SU-DHL-6 (cell line): ENCODE measurements at regions not wholly inside any gene's neighbourhood (a gene's known extent, or its start where the extent isn't known, plus 50 kb on each side); places are given as distances from the start of the nearest gene placed in this dataset.

Experiments
- H2AFZ ChIP-seq: fragments of 200-600 bp; sonication (generic); 2 replicates; pipeline ENCODE4 v1.6.1; 2014; ENCODE audit warnings: low read depth, mild to moderate bottlenecking, moderate library complexity, mixed read lengths, antibody characterized with exemption, low read length; ENCODE audit not compliant: severe bottlenecking
- H3F3A ChIP-seq: fragments of 200-600 bp; shearing (Covaris generic); 2 replicates; pipeline ENCODE4 v1.6.0; 2016; ENCODE audit warnings: antibody characterized with exemption, mild to moderate bottlenecking; ENCODE audit not compliant: insufficient read depth
- H3K27ac ChIP-seq: fragments of 200-600 bp; sonication (generic); 2 replicates; pipeline ENCODE4 v1.5.1; 2016; ENCODE audit warnings: low read depth, mild to moderate bottlenecking, low read length, moderate library complexity, mixed read lengths
- H3K27me3 ChIP-seq: fragments of 200-600 bp; sonication (generic), shearing (Covaris generic); 2 replicates; pipeline ENCODE4 v1.6.0; 2014; ENCODE audit warnings: mild to moderate bottlenecking, low read length
- H3K36me3 ChIP-seq: fragments of 200-600 bp; sonication (generic); 2 replicates; pipeline ENCODE4 v1.6.1; 2014; ENCODE audit warnings: mild to moderate bottlenecking, low read length, mixed read lengths
- H3K4me2 ChIP-seq: fragments of 300-600, 200-600 bp; shearing (Covaris generic), sonication (generic); 2 replicates; pipeline ENCODE4 v1.6.0; 2014; ENCODE audit warnings: low read length, low read depth, mild to moderate bottlenecking; ENCODE audit not compliant: poor library complexity, severe bottlenecking
- H3K4me3 ChIP-seq: fragments of 200-600 bp; sonication (generic); 2 replicates; pipeline ENCODE4 v1.5.1; 2014; ENCODE audit warnings: antibody characterized with exemption, low read length, mild to moderate bottlenecking, mixed read lengths; ENCODE audit not compliant: insufficient read depth, poor library complexity, severe bottlenecking
- H3K79me2 ChIP-seq: fragments of 200-600 bp; sonication (generic); 2 replicates; pipeline ENCODE4 v1.6.1; 2014; ENCODE audit warnings: mild to moderate bottlenecking, low read length, moderate library complexity; ENCODE audit not compliant: insufficient read depth
- H3K9ac ChIP-seq: fragments of 200-600 bp; sonication (generic); 2 replicates; pipeline ENCODE4 v1.7.0; 2014; ENCODE audit warnings: mild to moderate bottlenecking, low read length
- H3K9me2 ChIP-seq: fragments of 200-600 bp; sonication (generic); replicated peaks from 2 replicates; pipeline ENCODE4 v1.6.1; 2014; ENCODE audit warnings: low read length; ENCODE audit not compliant: insufficient read depth
- H3K9me3 ChIP-seq: fragments of 200-600 bp; sonication (generic); 2 replicates; pipeline ENCODE4 v1.6.1; 2014; ENCODE audit warnings: low read length, mixed read lengths; ENCODE audit not compliant: insufficient read depth
- H4K20me1 ChIP-seq: fragments of 200-600 bp; sonication (generic); 2 replicates; pipeline ENCODE4 v1.6.1; 2014; ENCODE audit warnings: low read depth, mild to moderate bottlenecking, antibody characterized with exemption, low read length, moderate library complexity, mixed read lengths
- EZH2phosphoT487 ChIP-seq: fragments of 200-600 bp; sonication (generic), shearing (Covaris generic); conservative IDR thresholded peaks from 2 replicates; pipeline ENCODE4 v1.6.1; 2018; ENCODE audit warnings: mild to moderate bottlenecking, antibody characterized with exemption, low read length, moderate library complexity, mixed read lengths
- TF ChIP-seq, protein P1 (sequence below): fragments of 200-600 bp; sonication (generic); IDR thresholded peaks from one replicate; pipeline ENCODE4 v1.5.1; 2017; ENCODE audit warnings: antibody characterized with exemption, mild to moderate bottlenecking, low read length, moderate library complexity; ENCODE audit not compliant: insufficient read depth, poor library complexity, severe bottlenecking

DNA sequence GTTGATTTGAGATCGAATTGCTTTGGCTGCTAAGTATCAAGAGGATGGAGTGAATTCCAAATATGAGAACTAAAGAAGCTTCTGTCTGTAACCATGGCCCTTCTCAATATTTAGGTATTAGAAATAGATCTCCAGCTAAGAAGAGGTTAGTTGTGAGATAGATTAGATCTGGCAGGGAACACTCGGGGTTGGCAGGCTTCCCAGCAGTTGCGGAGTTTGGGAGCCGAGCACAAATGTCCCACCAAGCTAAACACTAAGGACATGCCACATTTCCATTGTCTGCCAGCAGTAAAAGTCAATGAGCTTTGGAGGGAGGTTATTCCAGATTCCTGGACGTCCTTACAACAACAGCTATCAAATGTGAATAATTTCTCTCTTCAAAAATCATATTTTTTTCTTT lies 85.8 kb downstream of the TAF11L14 start:
- no peak overlapping the region for H3K4me3 ChIP-seq
- H2AFZ ChIP-seq: no peak overlapping the region
- no peaks in the 10 kb centered on the region for H3K79me2 ChIP-seq
- no peaks in the 10 kb centered on the region for H3K27me3 ChIP-seq
- no peaks in the 10 kb centered on the region for H4K20me1 ChIP-seq
- no peak overlapping the region for H3K9ac ChIP-seq
- no peaks in the 10 kb centered on the region for H3K36me3 ChIP-seq
- H3K9me3 ChIP-seq: no peaks in the 10 kb centered on the region
- no peaks in the 10 kb centered on the region for H3K9me2 ChIP-seq
- no peak overlapping the region for H3K27ac ChIP-seq
- no peaks in the 10 kb centered on the region for H3F3A ChIP-seq
- no peak overlapping the region for H3K4me2 ChIP-seq
- TF ChIP-seq, protein P1, sequence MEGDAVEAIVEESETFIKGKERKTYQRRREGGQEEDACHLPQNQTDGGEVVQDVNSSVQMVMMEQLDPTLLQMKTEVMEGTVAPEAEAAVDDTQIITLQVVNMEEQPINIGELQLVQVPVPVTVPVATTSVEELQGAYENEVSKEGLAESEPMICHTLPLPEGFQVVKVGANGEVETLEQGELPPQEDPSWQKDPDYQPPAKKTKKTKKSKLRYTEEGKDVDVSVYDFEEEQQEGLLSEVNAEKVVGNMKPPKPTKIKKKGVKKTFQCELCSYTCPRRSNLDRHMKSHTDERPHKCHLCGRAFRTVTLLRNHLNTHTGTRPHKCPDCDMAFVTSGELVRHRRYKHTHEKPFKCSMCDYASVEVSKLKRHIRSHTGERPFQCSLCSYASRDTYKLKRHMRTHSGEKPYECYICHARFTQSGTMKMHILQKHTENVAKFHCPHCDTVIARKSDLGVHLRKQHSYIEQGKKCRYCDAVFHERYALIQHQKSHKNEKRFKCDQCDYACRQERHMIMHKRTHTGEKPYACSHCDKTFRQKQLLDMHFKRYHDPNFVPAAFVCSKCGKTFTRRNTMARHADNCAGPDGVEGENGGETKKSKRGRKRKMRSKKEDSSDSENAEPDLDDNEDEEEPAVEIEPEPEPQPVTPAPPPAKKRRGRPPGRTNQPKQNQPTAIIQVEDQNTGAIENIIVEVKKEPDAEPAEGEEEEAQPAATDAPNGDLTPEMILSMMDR: no peak
- no peak for TF ChIP-seq EZH2phosphoT487

DNA sequence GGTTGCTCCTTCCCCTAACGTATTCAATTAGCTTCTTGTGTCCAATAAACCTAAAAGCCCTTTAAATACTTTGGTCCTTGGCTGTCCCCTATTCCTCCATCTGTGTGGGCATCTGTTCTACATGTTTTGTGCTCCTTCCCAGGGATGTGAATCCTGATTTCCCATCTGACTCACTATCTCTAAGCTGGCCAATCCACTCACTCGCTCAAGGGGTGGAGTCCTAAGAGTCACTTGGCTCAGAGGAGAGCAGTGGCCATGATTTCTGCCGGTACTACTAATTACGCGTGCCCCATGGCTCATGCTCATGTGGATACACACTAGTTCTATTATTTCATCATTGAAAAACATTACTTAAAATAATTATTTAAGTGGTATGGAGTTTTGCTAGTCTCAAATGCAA lies 89.6 kb downstream of the TAF11L14 start:
- Histone ChIP-seq H3K27ac (no peak overlapping the region), H3K79me2 (no peaks in the 10 kb centered on the region), H3K9me2 (no peaks in the 10 kb centered on the region), H4K20me1 (no peaks in the 10 kb centered on the region), H3K27me3 (no peaks in the 10 kb centered on the region), H2AFZ (no peak overlapping the region), H3K4me2 (no peak overlapping the region), H3K9ac (no peak overlapping the region), H3F3A (no peaks in the 10 kb centered on the region), H3K9me3 (no peaks in the 10 kb centered on the region), H3K36me3 (no peaks in the 10 kb centered on the region), H3K4me3 (no peak overlapping the region)
- TF ChIP-seq EZH2phosphoT487: no peak
- TF ChIP-seq, protein P1: no peak

DNA sequence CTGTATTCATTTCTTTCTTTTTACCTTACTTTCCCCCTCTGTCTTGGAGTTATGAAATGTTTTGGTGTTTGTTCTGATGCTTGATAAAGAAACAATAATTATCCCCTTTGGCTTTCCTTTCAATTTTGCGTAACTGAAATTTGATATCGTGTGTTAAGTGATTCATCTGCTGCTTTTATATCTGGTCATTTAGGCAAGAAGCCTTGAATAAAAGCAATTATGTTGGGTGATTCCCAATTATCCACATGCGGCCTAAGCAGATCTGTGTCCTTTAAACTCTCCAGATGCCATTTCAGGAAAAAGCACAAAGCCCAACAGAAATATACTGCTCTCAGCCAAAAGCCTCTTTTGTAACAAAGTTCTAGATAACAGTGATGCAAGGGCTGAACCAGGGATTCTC lies 92.8 kb downstream of the TAF11L14 start:
- no peaks in the 10 kb centered on the region for H3K9me2 ChIP-seq
- no peaks in the 10 kb centered on the region for H4K20me1 ChIP-seq
- no peak for TF ChIP-seq EZH2phosphoT487
- TF ChIP-seq, protein P1: no peak
- no peak overlapping the region for H3K9ac ChIP-seq
- no peaks in the 10 kb centered on the region for H3K27me3 ChIP-seq
- H3K4me2 ChIP-seq: no peak overlapping the region
- no peaks in the 10 kb centered on the region for H3K79me2 ChIP-seq
- H3F3A ChIP-seq: no peaks in the 10 kb centered on the region
- H2AFZ ChIP-seq: no peak overlapping the region
- no peaks in the 10 kb centered on the region for H3K9me3 ChIP-seq
- H3K4me3 ChIP-seq: no peak overlapping the region
- no peak overlapping the region for H3K27ac ChIP-seq
- no peaks in the 10 kb centered on the region for H3K36me3 ChIP-seq
